ENCODE measurements at regions not wholly inside any gene's neighbourhood (a gene's known extent, or its start where the extent isn't known, plus 50 kb on each side); places are given as distances from the start of the nearest gene placed in this dataset.

- no peak for DNase-seq (ENCODE audit: low read depth)
- no peak for TF ChIP-seq CTCF (conservative IDR thresholded peaks at IDR 0.05; ENCODE audit: low read depth, low read length)
Observed at GRCh38 chr20:40291493-40292135, 397.4 kb downstream of the MAFB start.

GRCh38 chr20:40287683-40288082, 401.4 kb downstream of the MAFB start:
- TF ChIP-seq CTCF (conservative IDR thresholded peaks at IDR 0.05; ENCODE audit: low read depth, low read length): no peak
- no peak overlapping the region for H3K4me3 ChIP-seq (ENCODE audit: low read depth, low read length)
- no peak for DNase-seq (ENCODE audit: low read depth)

More at GRCh38 chr20:40291493-40292135, 397.4 kb downstream of the MAFB start:
- H3K4me3 ChIP-seq (ENCODE audit: low read depth, low read length): no peak overlapping the region

GRCh38 chr20:40286975-40287531, 402.0 kb downstream of the MAFB start:
- no peak for TF ChIP-seq CTCF (conservative IDR thresholded peaks at IDR 0.05; ENCODE audit: low read depth, low read length)
- no peak overlapping the region for H3K4me3 ChIP-seq (ENCODE audit: low read depth, low read length)
- no peak for DNase-seq (ENCODE audit: low read depth)

GRCh38 chr20:40284611-40285010, 404.4 kb downstream of the MAFB start:
- no peak for DNase-seq (ENCODE audit: low read depth)
- H3K4me3 ChIP-seq (ENCODE audit: low read depth, low read length): no peak overlapping the region
- no peak for TF ChIP-seq CTCF (conservative IDR thresholded peaks at IDR 0.05; ENCODE audit: low read depth, low read length)

- no peak overlapping the region for H3K4me3 ChIP-seq (ENCODE audit: low read depth, low read length)
- TF ChIP-seq CTCF (conservative IDR thresholded peaks at IDR 0.05; ENCODE audit: low read depth, low read length): no peak
- DNase-seq (ENCODE audit: low read depth): no peak
Observed at GRCh38 chr20:40283689-40284088, 405.3 kb downstream of the MAFB start.

- H3K4me3 ChIP-seq (ENCODE audit: low read depth, low read length): no peak overlapping the region
- DNase-seq (ENCODE audit: low read depth): no peak
- TF ChIP-seq CTCF (conservative IDR thresholded peaks at IDR 0.05; ENCODE audit: low read depth, low read length): no peak
Observed at GRCh38 chr20:40282941-40283340, 406.1 kb downstream of the MAFB start.

- no peak for TF ChIP-seq CTCF (conservative IDR thresholded peaks at IDR 0.05; ENCODE audit: low read depth, low read length)
- no peak overlapping the region for H3K4me3 ChIP-seq (ENCODE audit: low read depth, low read length)
- no peak for DNase-seq (ENCODE audit: low read depth)
Observed at GRCh38 chr20:40282541-40282940, 406.5 kb downstream of the MAFB start.

Measured in epithelial cell of proximal tubule (primary cell).